NCI-H1417 (cell line): ENCODE measurements at regions not wholly inside any gene's neighbourhood (a gene's known extent, or its start where the extent isn't known, plus 50 kb on each side); places are given as distances from the start of the nearest gene placed in this dataset.
A peak's percentile ranks its signal among the peaks of the same experiment; 100 is the strongest.
"Not testable (repeated sequence)": the region's sequence is repeated elsewhere in the genome, so short reads cannot be mapped to it uniquely, and the experiment has no call there.

Experiments used
- DNase-seq, 3 experiments: peaks; one replicate each; lab custom pipeline; 2025; lab: John Stamatoyannopoulos, UW

GRCh38 chr10:36448760-36449691 is 676.4 kb upstream of the ANKRD30A start:
- no peak for DNase-seq

- DNase-seq: peak in 1 of 3 experiments; percentile 0
These were observed 678.5 kb upstream of the ANKRD30A start for GRCh38 chr10:36446881-36447280.

- DNase-seq: no peak
These were observed 682.2 kb upstream of the ANKRD30A start for GRCh38 chr10:36443233-36443632.

- DNase-seq: no peak
These were observed 683.8 kb upstream of the ANKRD30A start for GRCh38 chr10:36441557-36441956.

- DNase-seq: no peak
These were observed 684.9 kb upstream of the ANKRD30A start for GRCh38 chr10:36440539-36440938.

- no peak for DNase-seq
These were observed 688.0 kb upstream of the ANKRD30A start for GRCh38 chr10:36437367-36437766.

- DNase-seq: no peak
These were observed 696.9 kb upstream of the ANKRD30A start for GRCh38 chr10:36428507-36428906.

- DNase-seq: no peak
These were observed 700.1 kb upstream of the ANKRD30A start for GRCh38 chr10:36425131-36425797.

- DNase-seq: no peak
These were observed 700.9 kb upstream of the ANKRD30A start for GRCh38 chr10:36424502-36424901.

GRCh38 chr10:36423821-36424248 is 701.6 kb upstream of the ANKRD30A start:
- no peak for DNase-seq

GRCh38 chr10:36421992-36422391 is 703.4 kb upstream of the ANKRD30A start:
- no peak for DNase-seq

- no peak for DNase-seq
These were observed 708.9 kb upstream of the ANKRD30A start for GRCh38 chr10:36416513-36416912.

- no peak for DNase-seq
These were observed 712.5 kb upstream of the ANKRD30A start for GRCh38 chr10:36412942-36413341.

GRCh38 chr10:36400238-36400637 is 725.2 kb upstream of the ANKRD30A start:
- not testable (repeated sequence) for DNase-seq

GRCh38 chr10:36393801-36394200 is 731.6 kb upstream of the ANKRD30A start:
- no peak for DNase-seq

- DNase-seq: no peak
These were observed 734.0 kb upstream of the ANKRD30A start for GRCh38 chr10:36391405-36391804.

- no peak for DNase-seq
These were observed 735.2 kb upstream of the ANKRD30A start for GRCh38 chr10:36390221-36390620.

GRCh38 chr10:36388166-36388565 is 737.2 kb upstream of the ANKRD30A start:
- DNase-seq: no peak

- DNase-seq: no peak
These were observed 739.7 kb upstream of the ANKRD30A start for GRCh38 chr10:36385693-36386092.

- DNase-seq: no peak
These were observed 741.3 kb upstream of the FZD8 start for GRCh38 chr10:36383349-36383748.

- no peak for DNase-seq
These were observed 739.7 kb upstream of the FZD8 start for GRCh38 chr10:36381748-36382147.

GRCh38 chr10:36380538-36380937 is 738.4 kb upstream of the FZD8 start:
- DNase-seq: no peak

- DNase-seq: no peak
These were observed 733.0 kb upstream of the FZD8 start for GRCh38 chr10:36375107-36375506.
